ENCODE measurements at regions not wholly inside any gene's neighbourhood (a gene's known extent, or its start where the extent isn't known, plus 50 kb on each side); places are given as distances from the start of the nearest gene placed in this dataset.

DNA sequence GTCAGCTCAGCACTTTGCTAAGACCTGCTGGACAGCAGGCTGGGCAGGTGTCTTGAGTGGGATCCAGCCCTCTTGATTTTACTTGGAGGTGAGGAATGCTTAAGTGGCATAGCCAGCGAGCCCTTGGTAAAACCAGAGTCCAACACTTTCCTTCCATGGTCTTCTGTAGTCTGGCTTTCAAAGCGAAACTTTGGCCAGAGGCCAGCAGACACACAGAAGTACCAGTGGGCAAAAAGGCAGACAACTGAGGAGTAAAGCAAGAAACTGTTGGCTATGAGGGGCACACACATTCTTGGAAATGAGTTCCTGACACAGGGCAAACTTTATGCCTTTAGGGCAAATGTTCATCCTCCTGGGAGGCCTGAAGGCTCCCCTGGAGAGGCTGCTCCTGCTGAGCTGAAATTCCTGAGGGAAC is 281.0 kb upstream of the POU3F1 start:
- no peak for DNase-seq

GRCh38 chr1:38326856-38327255 is 280.3 kb upstream of the POU3F1 start:
- no peak for DNase-seq

DNA sequence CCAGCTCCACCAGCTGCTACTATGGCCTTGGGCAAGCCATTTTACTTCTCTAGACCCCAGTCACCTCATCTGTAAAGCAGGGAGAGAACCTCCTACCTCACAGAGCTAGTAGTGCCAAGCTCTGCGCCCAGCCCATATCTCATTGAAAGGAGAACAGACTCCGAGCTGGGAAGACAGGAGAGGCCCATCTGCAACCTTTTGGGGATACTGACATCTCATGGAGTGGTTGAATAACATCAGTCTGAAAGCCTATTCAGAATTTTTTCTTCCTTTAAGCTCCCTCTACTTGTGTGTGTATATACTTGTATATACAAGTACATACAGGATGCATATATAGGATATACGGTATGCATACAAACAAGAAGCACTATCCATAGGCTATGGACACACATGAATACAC is 279.5 kb upstream of the POU3F1 start:
- no peak for DNase-seq

GRCh38 chr1:38312753-38313152 is 266.2 kb upstream of the POU3F1 start:
- no peak for DNase-seq

DNA sequence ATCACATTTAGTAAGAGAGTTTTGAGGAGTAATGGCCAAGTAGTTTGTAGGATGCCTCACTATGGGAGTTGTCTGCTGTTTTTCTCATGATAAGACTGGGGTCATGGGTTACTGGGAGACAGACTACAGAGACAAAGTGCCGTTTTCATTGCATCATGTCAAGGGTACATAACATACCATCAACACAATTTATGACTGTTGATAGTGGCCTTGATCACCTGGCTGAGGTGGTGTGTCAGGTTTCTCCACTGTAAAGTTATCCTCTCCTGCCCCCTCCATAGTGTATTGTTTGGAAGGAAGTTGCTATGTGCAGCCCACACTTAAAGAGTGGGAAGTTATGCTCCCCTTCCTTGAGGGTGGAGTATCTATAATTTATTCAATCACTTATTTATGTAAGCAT is 263.5 kb upstream of the POU3F1 start:
- no peak for DNase-seq

- DNase-seq, result no peak
These were observed 262.2 kb upstream of the POU3F1 start for GRCh38 chr1:38308780-38309179.

DNA sequence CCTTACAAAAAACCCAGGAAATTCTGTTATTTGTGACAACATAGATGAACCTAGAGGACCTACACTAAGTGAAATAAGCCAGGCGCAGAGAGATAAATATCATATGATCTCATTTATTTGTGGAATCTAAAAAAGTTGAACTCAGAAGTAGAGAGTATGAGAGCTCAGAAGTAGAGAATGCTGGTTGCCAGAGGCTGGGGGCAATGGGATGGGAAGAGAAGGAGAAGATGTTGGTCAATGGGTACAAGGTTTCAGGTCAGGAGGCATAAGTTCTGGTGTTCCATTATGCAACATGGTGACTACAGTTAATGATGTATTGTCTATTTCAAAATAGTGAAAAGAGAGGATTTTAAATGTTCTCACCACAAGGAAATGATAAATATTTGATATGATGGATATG is 259.1 kb upstream of the POU3F1 start:
- no peak for DNase-seq

GRCh38 chr1:38303843-38304242 is 257.2 kb upstream of the POU3F1 start:
- DNase-seq, result no peak

DNA sequence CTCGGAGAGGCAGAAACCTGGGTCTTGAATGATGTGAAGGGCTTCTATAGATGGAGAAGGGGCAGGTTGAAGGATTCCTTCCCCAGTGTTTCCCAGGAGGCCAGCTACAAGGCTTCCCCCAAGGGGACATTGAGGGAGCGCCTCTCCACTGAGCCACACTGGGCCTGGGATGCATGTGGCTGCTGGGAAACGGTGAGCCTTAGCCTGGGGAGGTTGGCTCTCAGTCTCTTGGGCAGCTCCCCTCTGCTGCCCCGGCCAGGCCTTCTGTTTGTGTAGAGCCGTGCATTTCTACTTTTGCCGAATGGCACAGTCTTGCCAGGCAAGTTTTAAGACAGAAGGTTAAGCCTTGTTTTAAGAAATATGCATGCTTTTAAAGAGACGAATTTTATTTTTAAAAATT is 254.4 kb upstream of the POU3F1 start:
- no peak for DNase-seq

DNA sequence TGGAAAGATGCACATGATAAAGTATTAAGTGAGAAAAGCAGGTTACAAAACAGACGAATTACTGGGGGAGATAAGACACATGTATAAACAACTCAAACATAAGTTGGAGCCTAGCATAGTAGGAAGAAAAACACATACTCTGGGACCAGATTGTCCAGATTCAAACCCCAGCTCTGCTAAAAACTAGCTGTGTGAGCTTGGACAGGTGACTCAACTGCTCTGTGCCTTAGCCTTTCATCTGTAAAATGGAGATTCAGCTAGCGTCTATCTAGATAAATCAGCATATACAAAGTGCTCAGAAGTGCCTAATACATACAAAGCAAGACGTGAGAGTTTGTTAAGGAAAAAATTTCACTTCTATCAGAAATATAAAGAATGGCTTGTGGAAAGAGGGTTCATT is 254.0 kb upstream of the POU3F1 start:
- no peak for DNase-seq

- DNase-seq, result no peak
These were observed 251.2 kb upstream of the POU3F1 start for GRCh38 chr1:38297842-38298241.

GRCh38 chr1:38297246-38297645 is 250.7 kb upstream of the POU3F1 start:
- no peak for DNase-seq

- no peak for DNase-seq
These were observed 249.5 kb upstream of the POU3F1 start for GRCh38 chr1:38296047-38296446.

DNA sequence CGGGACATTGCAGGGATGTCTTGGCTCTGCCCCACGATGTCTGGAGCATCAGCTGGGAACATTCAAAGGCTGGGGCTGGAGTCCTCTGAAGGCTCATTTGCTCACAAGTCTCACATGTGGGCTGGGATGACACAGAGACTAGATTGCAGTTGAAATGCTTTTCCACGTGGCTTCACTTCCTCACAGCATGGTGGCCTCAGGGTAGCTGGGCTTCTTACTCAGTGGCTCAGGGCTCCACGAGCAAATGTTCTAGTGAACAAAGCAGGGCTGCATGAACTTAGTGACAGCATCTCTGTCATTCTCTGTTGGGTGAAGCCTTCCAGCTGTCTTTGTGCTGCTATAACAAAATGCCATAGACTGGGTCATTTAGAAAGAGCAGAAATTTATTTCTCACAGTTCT is 247.0 kb upstream of the POU3F1 start:
- no peak for DNase-seq

DNA sequence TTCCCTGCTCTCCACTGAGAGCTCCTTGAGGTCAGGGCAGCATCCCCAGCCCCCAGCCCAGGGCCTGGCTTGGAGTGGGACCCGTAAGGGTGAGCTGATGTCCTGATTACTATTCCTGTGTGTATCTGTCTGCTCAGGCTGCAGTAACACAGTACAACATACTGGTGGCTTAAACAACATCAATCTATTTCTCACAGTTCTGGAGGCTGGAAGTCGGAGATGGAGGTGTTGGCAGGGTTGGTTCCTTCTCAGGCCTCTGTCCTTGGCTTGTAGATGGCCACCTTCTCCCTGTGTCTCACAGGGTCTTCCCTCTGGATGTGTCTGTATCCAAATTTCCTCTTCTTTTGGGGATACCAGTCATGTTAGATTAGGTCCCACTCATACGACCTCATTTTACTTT is 246.4 kb upstream of the POU3F1 start:
- no peak for DNase-seq

DNA sequence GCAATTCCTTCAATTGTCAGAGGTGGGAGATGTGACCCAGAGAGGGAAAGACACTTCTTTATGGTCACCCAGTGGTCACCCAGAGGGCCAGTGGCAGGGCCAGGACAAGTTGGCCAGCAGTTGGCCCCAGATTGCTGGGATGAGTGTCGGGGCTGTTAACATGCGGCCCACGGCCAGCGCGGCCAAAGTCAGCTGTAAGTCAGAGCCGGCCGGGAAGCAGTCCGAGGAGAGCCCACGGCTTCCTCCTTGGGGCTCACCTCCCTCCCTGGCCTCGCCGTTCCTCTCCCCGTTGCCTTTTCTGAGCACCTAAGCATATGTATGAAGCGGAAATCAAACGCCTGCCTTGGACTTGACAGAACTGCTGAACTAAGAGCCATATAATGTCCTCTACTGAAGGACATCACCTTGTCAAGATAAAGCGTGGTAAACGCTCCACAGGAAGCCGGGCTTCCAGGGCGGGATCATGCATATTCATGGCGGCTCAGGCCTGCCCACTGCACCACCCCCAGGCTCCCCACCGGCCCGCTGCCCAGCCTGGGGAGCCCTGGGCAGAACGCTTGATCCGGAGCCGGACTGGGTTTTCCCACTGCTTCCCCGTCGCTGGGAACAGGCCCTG is 245.4 kb upstream of the POU3F1 start:
- DNase-seq, result no peak

DNA sequence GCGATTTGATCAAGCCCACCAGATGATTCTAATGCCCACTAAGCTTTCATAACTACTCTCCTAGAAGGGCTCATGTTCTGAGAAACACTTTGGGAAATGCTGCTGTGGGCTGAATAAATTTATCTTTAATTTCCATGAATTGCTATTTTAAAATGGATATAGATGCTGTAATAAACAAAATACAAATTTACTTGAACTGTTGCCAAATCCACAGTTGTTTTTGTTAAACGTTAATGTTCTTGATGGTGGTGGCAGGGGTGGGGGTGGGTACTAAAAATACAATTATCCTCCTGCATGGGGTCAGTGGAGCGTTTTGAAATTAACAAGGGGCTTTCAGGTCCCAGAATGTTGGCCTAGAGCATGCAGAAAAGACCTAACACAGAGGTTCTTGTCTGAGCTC is 244.7 kb upstream of the POU3F1 start:
- DNase-seq, result no peak

GRCh38 chr1:38289034-38289433 is 242.4 kb upstream of the POU3F1 start:
- no peak for DNase-seq

- DNase-seq, result no peak
These were observed 241.0 kb upstream of the POU3F1 start for GRCh38 chr1:38287547-38287946.

- no peak for DNase-seq
These were observed 240.4 kb upstream of the POU3F1 start for GRCh38 chr1:38287036-38287435.

GRCh38 chr1:38285807-38286530 is 239.4 kb upstream of the POU3F1 start:
- DNase-seq, result no peak

DNA sequence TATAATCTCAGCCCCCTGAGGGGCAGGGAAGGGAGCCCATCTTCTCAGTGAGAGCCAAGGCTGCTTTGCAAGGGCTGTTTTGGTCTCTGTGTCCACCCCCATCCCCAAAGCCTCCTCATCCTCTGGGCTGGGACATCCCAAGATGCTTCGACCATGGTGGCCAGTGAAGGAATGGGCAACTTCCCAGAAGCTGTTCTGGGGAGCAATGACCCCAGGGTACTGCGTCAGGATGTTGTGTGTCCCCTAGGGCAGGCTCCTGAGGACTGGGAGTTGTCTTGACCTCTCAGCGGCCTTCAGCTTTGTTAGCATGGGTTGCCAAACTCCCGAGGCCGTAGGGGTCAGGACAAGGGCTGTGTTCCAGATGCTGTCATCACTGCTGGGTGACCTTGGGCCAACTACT is 238.4 kb upstream of the POU3F1 start:
- no peak for DNase-seq

- DNase-seq, result no peak
These were observed 237.3 kb upstream of the POU3F1 start for GRCh38 chr1:38283696-38284470.

DNA sequence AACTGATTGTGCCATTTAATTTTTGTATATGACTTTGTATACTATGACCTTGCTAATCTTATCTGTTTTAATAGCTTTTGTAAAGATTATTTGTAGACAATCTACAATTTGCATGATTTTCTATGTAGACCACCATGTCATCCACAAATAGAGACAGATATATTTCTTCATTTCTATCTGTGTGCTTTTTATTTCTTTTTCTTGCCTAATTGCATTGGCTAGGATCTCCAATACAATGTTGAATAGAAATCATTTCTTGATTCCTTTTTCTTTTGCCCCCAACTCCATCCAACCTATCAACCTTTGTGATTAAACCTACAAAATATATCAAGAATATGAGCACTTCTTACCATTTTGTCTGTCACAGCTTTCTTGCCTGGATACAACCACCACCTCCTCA is 232.6 kb upstream of the POU3F1 start:
- no peak for DNase-seq
